HTR-8/SVneo (cell line): ENCODE measurements at regions not wholly inside any gene's neighbourhood (a gene's known extent, or its start where the extent isn't known, plus 50 kb on each side); places are given as distances from the start of the nearest gene placed in this dataset.

Experiments used
- DNase-seq: peaks from one replicate; pipeline ENCODE4 v3.0.0; 2011; ENCODE audit warnings: low spot score, mixed read lengths; ENCODE audit not compliant: insufficient read length
- FAIRE-seq: peaks from 2 replicates; lab custom pipeline; 2011; peaks lifted over from hg19 to GRCh38; lab: Jason Lieb, UNC

DNA sequence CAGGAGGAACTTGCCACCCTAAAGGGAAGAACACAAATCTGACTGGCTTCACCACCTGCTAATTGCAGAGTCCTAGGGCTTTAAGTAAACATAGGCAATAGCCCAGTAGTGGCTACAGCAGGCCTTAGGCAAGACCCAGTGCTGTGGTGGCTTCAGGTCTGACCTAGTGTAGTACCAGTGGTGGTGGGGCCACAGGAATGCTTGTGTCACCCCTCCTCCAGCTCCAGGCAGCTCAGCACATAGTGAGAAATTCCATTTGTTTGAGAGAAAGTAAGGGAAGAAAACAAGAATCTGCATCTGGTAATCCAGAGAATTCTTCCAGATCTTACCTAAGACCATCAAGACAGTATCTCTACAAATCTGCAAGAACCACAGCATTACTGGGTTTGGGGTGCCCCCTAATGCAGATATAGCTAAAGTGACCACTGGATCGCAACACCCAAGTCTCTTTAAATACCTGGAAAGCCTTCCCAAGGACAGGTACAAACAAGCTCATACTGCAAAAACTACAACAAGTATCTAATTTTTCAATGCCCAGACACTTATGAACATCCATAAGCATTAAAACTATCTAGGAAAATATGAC is 102.6 kb upstream of the TRPM3 start:
- FAIRE-seq (no peak), DNase-seq (no peak)

DNA sequence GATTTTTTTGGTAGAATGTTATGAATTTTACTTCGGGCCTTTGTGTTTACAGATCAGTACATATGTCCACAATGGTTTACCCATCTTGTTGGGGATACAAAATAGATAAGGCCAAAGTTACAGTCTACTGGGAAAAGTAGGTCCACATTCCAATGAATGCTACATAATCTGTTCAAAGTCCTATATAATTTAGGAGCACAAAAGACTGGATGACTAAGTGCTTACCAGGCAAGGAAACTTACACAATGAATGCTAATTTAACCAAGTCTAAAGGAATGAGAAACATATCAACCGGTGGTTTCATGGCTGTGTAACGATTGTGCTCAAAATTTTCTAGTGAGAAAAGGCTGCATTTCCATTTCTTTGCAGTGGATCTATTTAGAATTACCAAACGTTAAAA is 97.4 kb upstream of the TRPM3 start:
- FAIRE-seq, result no peak
- no peak for DNase-seq

DNA sequence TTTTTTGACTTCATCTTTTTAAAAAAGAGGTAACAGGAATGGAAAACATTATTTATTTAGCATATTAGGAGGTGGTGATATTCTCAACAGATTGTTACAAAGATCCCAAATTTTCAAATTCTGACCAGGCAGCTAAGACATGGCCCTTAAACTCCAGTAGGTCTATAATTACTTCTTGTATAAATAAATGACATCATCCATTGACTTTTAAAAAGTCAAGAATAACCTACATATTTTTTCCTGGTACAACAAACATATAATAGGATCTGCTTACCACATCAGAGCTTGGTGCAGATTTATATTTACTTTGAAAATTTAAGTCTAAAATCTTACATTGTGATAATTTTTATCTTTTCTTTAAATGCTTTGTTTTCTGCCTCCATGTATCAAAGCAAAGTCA is 92.2 kb upstream of the TRPM3 start:
- no peak for DNase-seq
- no peak for FAIRE-seq

DNA sequence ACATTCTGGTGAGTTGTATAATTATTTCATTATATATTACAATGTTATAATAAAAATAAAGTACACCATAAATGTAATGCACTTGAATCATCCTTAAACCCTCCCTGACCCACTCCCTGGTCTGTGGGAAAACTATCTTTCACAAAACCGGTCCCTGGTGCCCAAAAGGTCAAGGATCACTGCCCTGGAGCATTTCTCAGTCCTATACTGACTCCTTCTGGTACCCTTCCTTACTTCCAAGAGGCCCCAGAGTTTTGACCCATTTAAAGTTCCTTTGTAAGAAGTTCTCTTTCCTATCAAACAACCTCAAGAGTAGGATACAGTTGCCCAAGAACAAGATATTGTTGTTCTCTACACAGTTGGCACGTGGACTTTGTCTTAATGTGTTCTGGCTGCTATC is 88.9 kb upstream of the TRPM3 start:
- no peak for FAIRE-seq
- DNase-seq, result no peak

DNA sequence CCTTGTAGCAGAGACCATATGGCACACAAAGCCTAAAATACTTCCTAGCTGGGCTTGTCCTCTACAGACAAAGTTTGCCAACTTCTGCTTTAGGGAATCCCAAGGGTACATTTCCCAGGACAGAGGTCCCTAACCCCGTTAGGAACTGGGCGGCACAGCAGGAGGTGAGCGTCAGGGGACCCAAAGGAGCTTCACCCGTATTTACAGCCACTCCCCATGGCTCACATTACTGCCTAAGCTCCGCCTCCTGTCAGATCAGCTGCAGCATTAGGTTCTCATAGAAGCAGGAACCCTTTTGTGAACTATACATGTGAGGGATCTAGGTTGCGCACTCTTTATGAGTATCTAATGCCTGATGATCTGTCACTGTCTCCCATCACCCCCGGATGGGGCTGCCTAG is 88.5 kb upstream of the TRPM3 start:
- FAIRE-seq, result no peak
- DNase-seq, result no peak

DNA sequence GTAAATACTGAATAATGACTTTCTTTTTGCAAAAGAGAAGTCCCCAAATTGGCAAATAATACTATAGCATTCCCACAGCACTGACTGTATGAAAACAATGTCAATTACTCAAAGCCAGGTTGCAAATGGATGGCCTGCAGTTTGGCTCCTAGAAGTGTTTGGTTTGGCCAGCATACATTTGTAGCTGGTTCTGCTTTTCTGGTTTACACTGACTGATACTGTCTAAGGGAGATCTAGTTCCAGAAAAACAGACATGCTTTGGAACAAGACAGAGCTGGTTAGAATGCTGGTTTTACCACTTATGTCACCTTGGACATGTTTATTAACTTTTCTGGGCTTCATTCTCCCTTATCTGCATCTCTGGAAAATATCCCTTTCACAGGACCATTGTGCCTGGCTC is 81.5 kb upstream of the TRPM3 start:
- FAIRE-seq (no peak), DNase-seq (no peak)

DNA sequence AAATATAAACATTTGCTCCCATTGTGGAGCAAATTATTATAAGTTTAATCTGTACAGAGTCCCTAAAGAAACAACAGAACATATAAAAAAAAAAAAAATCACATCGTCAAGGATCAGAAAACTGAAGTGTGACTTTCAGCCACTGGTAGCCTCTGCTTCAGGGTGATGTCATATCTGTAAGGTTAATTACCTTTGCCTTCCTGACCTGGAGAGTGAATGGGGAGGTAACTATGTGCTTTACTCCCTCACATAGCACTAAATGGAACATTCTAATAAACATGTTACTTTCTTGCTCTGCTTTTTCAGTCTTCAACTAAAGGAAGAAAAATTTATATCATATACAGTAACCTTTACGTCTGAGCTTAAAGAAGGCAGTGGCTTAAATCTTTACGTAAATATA is 70.3 kb upstream of the TRPM3 start:
- no peak for DNase-seq
- no peak for FAIRE-seq

DNA sequence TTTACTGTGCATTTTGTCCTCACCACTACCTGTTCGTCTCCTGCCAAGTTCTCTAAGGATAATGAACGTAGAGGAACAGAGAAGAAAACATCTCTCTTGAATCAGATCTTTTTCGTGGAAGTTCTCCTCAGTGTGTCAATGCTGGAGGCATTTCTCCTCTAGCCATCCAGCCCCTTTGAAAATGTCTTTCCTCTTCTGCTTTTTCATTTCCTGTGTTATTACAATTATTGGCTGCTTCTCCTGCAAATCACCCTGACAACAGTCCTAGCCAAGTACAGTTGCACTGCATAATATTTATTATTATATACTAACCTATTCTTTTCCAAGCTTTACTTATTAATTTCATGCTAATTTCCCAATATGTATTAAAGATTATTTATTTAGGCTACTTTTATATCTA is 61.8 kb upstream of the TRPM3 start:
- FAIRE-seq (no peak), DNase-seq (no peak)

DNA sequence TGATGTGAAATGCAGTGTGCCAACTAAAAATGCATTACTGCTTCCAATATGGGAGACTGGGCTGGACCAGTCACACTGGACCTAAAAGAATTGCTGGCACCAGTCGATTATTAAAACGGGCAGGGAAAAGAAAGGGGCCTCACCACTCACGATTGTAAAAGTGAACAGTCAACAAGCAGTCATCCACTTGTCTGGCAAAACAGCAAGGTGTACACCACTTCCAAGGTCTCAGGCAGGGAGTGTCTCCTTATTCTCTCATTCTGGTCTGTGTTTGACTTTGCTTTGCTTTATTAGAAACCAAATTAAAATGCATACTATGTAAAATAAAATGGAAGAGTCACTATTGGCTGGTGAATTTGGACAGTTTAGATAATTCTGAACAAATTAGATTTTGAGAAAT is 57.8 kb upstream of the TRPM3 start:
- DNase-seq, result no peak
- FAIRE-seq, result no peak

DNA sequence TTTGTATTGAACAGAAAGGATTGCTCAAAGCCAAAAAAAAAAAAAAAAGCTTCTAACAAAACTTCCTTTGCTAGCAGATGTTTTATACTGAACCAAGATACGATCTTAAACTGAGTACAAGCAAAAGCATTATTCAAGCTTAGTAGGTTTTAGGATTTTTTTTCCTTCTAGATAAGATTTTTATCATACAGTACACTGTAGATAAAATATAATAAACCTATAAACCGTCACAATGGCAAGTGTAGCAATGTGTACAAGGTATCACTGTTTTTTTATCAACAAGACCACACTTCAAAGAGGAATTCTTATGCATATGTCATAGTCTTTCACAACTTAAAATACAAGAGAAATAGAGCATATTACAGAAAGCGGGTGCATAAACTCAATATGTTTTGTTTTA is 56.5 kb upstream of the TRPM3 start:
- no peak for DNase-seq
- FAIRE-seq, result no peak

DNA sequence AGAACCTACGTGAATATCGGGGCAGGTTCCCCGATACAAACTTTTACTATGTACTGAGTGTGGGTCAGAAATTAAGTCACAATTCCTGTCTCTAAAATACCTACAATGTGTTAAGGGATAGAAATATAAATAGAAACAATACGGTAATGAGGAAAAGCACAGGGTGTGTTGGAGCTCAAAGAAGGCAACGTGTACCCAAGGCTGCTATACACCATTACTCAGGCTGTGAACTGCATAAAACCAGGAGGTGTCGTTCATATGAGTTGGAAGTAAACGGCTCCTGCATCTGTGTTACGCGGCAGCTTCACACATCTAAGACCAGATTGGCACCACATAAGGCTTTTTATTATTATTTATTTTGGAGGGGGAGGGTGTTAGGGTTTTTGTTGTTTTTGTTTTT is 50.1 kb upstream of the TRPM3 start:
- no peak for FAIRE-seq
- DNase-seq, result no peak
